MM.1S (cell line): ENCODE measurements at regions not wholly inside any gene's neighbourhood (a gene's known extent, or its start where the extent isn't known, plus 50 kb on each side); places are given as distances from the start of the nearest gene placed in this dataset.
"Not testable (repeated sequence)": the region's sequence is repeated elsewhere in the genome, so short reads cannot be mapped to it uniquely, and the experiment has no call there.

Experiments
- DNase-seq: peaks from one replicate; pipeline ENCODE4 v3.0.0-alpha.2; 2015
- H2AFZ ChIP-seq: fragments of 300-600 bp; sonication (generic); 2 replicates; pipeline ENCODE4 v1.6.0; 2016; ENCODE audit warnings: antibody characterized with exemption, low read length
- H3F3A ChIP-seq: fragments of 300-600 bp; sonication (generic); 2 replicates; pipeline ENCODE4 v1.6.1; 2016; ENCODE audit warnings: mild to moderate bottlenecking, antibody characterized with exemption, low read length, moderate library complexity, mixed read lengths; ENCODE audit not compliant: insufficient read depth
- H3K27ac ChIP-seq: fragments of 300-600 bp; sonication (generic); 2 replicates; pipeline ENCODE4 v1.5.1; 2016; ENCODE audit warnings: mild to moderate bottlenecking, low read length
- H3K27me3 ChIP-seq: fragments of 300-600 bp; sonication (generic); replicated peaks from 2 replicates; pipeline ENCODE4 v1.6.0; 2016; ENCODE audit warnings: low read length; ENCODE audit not compliant: insufficient read depth
- H3K36me3 ChIP-seq: fragments of 300-600 bp; sonication (generic); replicated peaks from 2 replicates; pipeline ENCODE4 v1.6.1; 2016; ENCODE audit warnings: mild to moderate bottlenecking, low read length, mixed read lengths; ENCODE audit not compliant: insufficient read depth
- H3K4me1 ChIP-seq: fragments of 300-600 bp; sonication (generic); 2 replicates; pipeline ENCODE4 v1.6.1; 2016; ENCODE audit warnings: low read length, mixed read lengths
- H3K4me2 ChIP-seq: fragments of 300-600 bp; sonication (generic); 2 replicates; pipeline ENCODE4 v1.6.0; 2016; ENCODE audit warnings: low read depth, low read length
- H3K4me3 ChIP-seq: fragments of 300-600 bp; sonication (generic); 2 replicates; pipeline ENCODE4 v1.5.1; 2016; ENCODE audit warnings: low read length, mixed read lengths
- H3K79me2 ChIP-seq: fragments of 300-600 bp; sonication (generic); 2 replicates; pipeline ENCODE4 v1.6.1; 2016; ENCODE audit warnings: mixed run types, low read length, mixed read lengths
- H3K9ac ChIP-seq: fragments of 300-600 bp; sonication (generic); 2 replicates; pipeline ENCODE4 v1.6.1; 2016; ENCODE audit warnings: low read length, mixed read lengths
- H3K9me2 ChIP-seq: fragments of 300-600 bp; sonication (generic); replicated peaks from 2 replicates; pipeline ENCODE4 v1.6.1; 2016; ENCODE audit warnings: mild to moderate bottlenecking, low read length, mixed read lengths; ENCODE audit not compliant: insufficient read depth
- H3K9me3 ChIP-seq: fragments of 300-600 bp; sonication (generic); replicated peaks from 2 replicates; pipeline ENCODE4 v1.6.1; 2016; ENCODE audit warnings: mild to moderate bottlenecking, low read length, mixed read lengths; ENCODE audit not compliant: insufficient read depth
- H4K20me1 ChIP-seq: fragments of 300-600 bp; sonication (generic); 2 replicates; pipeline ENCODE4 v1.6.1; 2016; ENCODE audit warnings: mild to moderate bottlenecking, low read length, moderate library complexity, mixed read lengths; ENCODE audit not compliant: insufficient read depth
- CTCF ChIP-seq: fragments of 300-600 bp; sonication (generic); IDR thresholded peaks from 2 replicates; pipeline ENCODE4 v1.5.1; 2016; ENCODE audit warnings: antibody characterized with exemption, low read length, mixed read lengths
- EZH2 ChIP-seq: fragments of 300-600 bp; sonication (generic); optimal IDR thresholded peaks from 2 replicates; pipeline ENCODE3; 2017; ENCODE audit warnings: low read depth, mild to moderate bottlenecking, antibody characterized with exemption, low read length, mixed read lengths
- EZH2phosphoT487 ChIP-seq: fragments of 300-600 bp; sonication (generic); IDR thresholded peaks from 2 replicates; pipeline ENCODE4 v1.6.1; 2018; ENCODE audit warnings: antibody characterized with exemption, low read length

GRCh38 chr7:80999100-80999499 lies 80.2 kb upstream of the SEMA3C start:
- H3K36me3 ChIP-seq: no peaks in the 10 kb centered on the region
- no peaks in the 10 kb centered on the region for H3K27me3 ChIP-seq
- no peaks in the 10 kb centered on the region for H3K4me1 ChIP-seq
- no peak overlapping the region for H3K9ac ChIP-seq
- H3K79me2 ChIP-seq: no peaks in the 10 kb centered on the region
- no peaks in the 10 kb centered on the region for H3K9me3 ChIP-seq
- no peak overlapping the region for H3K4me2 ChIP-seq
- no peak overlapping the region for H2AFZ ChIP-seq
- no peaks in the 10 kb centered on the region for H3F3A ChIP-seq
- no peaks in the 10 kb centered on the region for H3K9me2 ChIP-seq
- H3K27ac ChIP-seq: no peak overlapping the region
- H4K20me1 ChIP-seq: no peaks in the 10 kb centered on the region
- no peak for DNase-seq
- TF ChIP-seq EZH2phosphoT487 (no peak), EZH2 (no peak), CTCF (no peak)
- H3K4me3 ChIP-seq: no peak overlapping the region

GRCh38 chr7:80997841-80998240 lies 79.0 kb upstream of the SEMA3C start:
- Histone ChIP-seq H3K4me1 (no peaks in the 10 kb centered on the region), H3K4me3 (no peak overlapping the region), H2AFZ (no peak overlapping the region), H3K9ac (no peak overlapping the region), H3K79me2 (no peaks in the 10 kb centered on the region), H3K27ac (no peak overlapping the region), H3F3A (no peaks in the 10 kb centered on the region), H3K9me2 (no peaks in the 10 kb centered on the region), H3K27me3 (no peaks in the 10 kb centered on the region), H3K36me3 (no peaks in the 10 kb centered on the region), H3K9me3 (no peaks in the 10 kb centered on the region), H3K4me2 (no peak overlapping the region), H4K20me1 (no peaks in the 10 kb centered on the region)
- DNase-seq: no peak
- TF ChIP-seq EZH2phosphoT487: no peak
- no peak for TF ChIP-seq CTCF
- TF ChIP-seq EZH2: no peak

- DNase-seq, H3K4me2 ChIP-seq, H3K79me2 ChIP-seq, H3K9me3 ChIP-seq, H3K27me3 ChIP-seq, H4K20me1 ChIP-seq, H3K9me2 ChIP-seq, H3K9ac ChIP-seq, H3K4me1 ChIP-seq, H3F3A ChIP-seq, H3K4me3 ChIP-seq, H3K36me3 ChIP-seq, H2AFZ ChIP-seq, H3K27ac ChIP-seq: not testable (repeated sequence)
These were observed 77.4 kb upstream of the SEMA3C start for GRCh38 chr7:80996236-80996635.

- Histone ChIP-seq H3K4me2 (no peak overlapping the region), H3K79me2 (no peaks in the 10 kb centered on the region), H3K9me3 (no peaks in the 10 kb centered on the region), H3K4me3 (no peak overlapping the region), H3K9me2 (no peaks in the 10 kb centered on the region), H3K4me1 (no peaks in the 10 kb centered on the region), H3K27me3 (no peaks in the 10 kb centered on the region), H3K9ac (no peak overlapping the region), H3K36me3 (no peaks in the 10 kb centered on the region), H3K27ac (no peak overlapping the region), H3F3A (no peaks in the 10 kb centered on the region), H2AFZ (no peak overlapping the region), H4K20me1 (no peaks in the 10 kb centered on the region)
- DNase-seq: no peak
- TF ChIP-seq CTCF (no peak), EZH2phosphoT487 (no peak), EZH2 (no peak)
These were observed 72.8 kb upstream of the SEMA3C start for GRCh38 chr7:80991654-80992053.
